ENCODE measurements at regions not wholly inside any gene's neighbourhood (a gene's known extent, or its start where the extent isn't known, plus 50 kb on each side); places are given as distances from the start of the nearest gene placed in this dataset.

- Histone ChIP-seq H3K4me3 (ENCODE audit: low read length) (no peak overlapping the region), H3K27me3 (ENCODE audit: control insufficient read depth, low read length) (no peaks in the 10 kb centered on the region), H3K9me3 (ENCODE audit: control insufficient read depth, insufficient read depth, low read length) (no peaks in the 10 kb centered on the region), H3K4me1 (ENCODE audit: control insufficient read depth, low read length) (no peaks in the 10 kb centered on the region), H4K20me1 (ENCODE audit: control insufficient read depth, insufficient read depth, low read depth, low read length) (no peaks in the 10 kb centered on the region), H3K27ac (ENCODE audit: low read depth, low read length) (no peak overlapping the region), H3F3A (ENCODE audit: control insufficient read depth, insufficient read depth) (no peaks in the 10 kb centered on the region), H3K79me2 (ENCODE audit: control insufficient read depth, low read length) (no peaks in the 10 kb centered on the region), H3K36me3 (ENCODE audit: control insufficient read depth, low read length) (no peaks in the 10 kb centered on the region), H3K4me2 (ENCODE audit: low read length) (no peak overlapping the region), H3K9me2 (replicated peaks; ENCODE audit: control insufficient read depth, low read length) (no peaks in the 10 kb centered on the region)
- TF ChIP-seq EZH2phosphoT487 (IDR thresholded peaks at IDR 0.05; ENCODE audit: borderline replicate concordance, low read length) = no peak
- TF ChIP-seq CTCF (IDR thresholded peaks at IDR 0.05; ENCODE audit: low read depth, low read length, poor library complexity, severe bottlenecking) = no peak
These were observed 72.0 kb downstream of the KCNF1 start for GRCh38 chr2:10983711-10984110.

GRCh38 chr2:10984418-10985135, 72.8 kb downstream of the KCNF1 start:
- TF ChIP-seq EZH2phosphoT487 (IDR thresholded peaks at IDR 0.05; ENCODE audit: borderline replicate concordance, low read length) (no peak), CTCF (IDR thresholded peaks at IDR 0.05; ENCODE audit: low read depth, low read length, poor library complexity, severe bottlenecking) (no peak)
- no peaks in the 10 kb centered on the region for H3K27me3 ChIP-seq (ENCODE audit: control insufficient read depth, low read length)

GRCh38 chr2:10985260-10985659, 73.5 kb downstream of the KCNF1 start:
- Histone ChIP-seq H3K27me3 (ENCODE audit: control insufficient read depth, low read length) (no peaks in the 10 kb centered on the region), H3K4me1 (ENCODE audit: control insufficient read depth, low read length) (no peaks in the 10 kb centered on the region), H3F3A (ENCODE audit: control insufficient read depth, insufficient read depth) (no peaks in the 10 kb centered on the region), H3K4me3 (ENCODE audit: low read length) (no peak overlapping the region), H3K9me3 (ENCODE audit: control insufficient read depth, insufficient read depth, low read length) (no peaks in the 10 kb centered on the region), H3K79me2 (ENCODE audit: control insufficient read depth, low read length) (no peaks in the 10 kb centered on the region), H3K9me2 (replicated peaks; ENCODE audit: control insufficient read depth, low read length) (no peaks in the 10 kb centered on the region), H3K36me3 (ENCODE audit: control insufficient read depth, low read length) (no peaks in the 10 kb centered on the region), H3K27ac (ENCODE audit: low read depth, low read length) (no peak overlapping the region), H3K4me2 (ENCODE audit: low read length) (no peak overlapping the region), H4K20me1 (ENCODE audit: control insufficient read depth, insufficient read depth, low read depth, low read length) (no peaks in the 10 kb centered on the region)
- TF ChIP-seq CTCF (IDR thresholded peaks at IDR 0.05; ENCODE audit: low read depth, low read length, poor library complexity, severe bottlenecking) (no peak), EZH2phosphoT487 (IDR thresholded peaks at IDR 0.05; ENCODE audit: borderline replicate concordance, low read length) (no peak)

More at GRCh38 chr2:10984418-10985135, 72.8 kb downstream of the KCNF1 start:
- Histone ChIP-seq H3K27ac (ENCODE audit: low read depth, low read length) (no peak overlapping the region), H3K4me1 (ENCODE audit: control insufficient read depth, low read length) (no peaks in the 10 kb centered on the region), H3K9me2 (replicated peaks; ENCODE audit: control insufficient read depth, low read length) (no peaks in the 10 kb centered on the region), H3K9me3 (ENCODE audit: control insufficient read depth, insufficient read depth, low read length) (no peaks in the 10 kb centered on the region), H3K4me2 (ENCODE audit: low read length) (no peak overlapping the region), H3K36me3 (ENCODE audit: control insufficient read depth, low read length) (no peaks in the 10 kb centered on the region), H3K4me3 (ENCODE audit: low read length) (no peak overlapping the region), H3F3A (ENCODE audit: control insufficient read depth, insufficient read depth) (no peaks in the 10 kb centered on the region), H3K79me2 (ENCODE audit: control insufficient read depth, low read length) (no peaks in the 10 kb centered on the region), H4K20me1 (ENCODE audit: control insufficient read depth, insufficient read depth, low read depth, low read length) (no peaks in the 10 kb centered on the region)
